SK-N-SH (cell line): ENCODE measurements at regions not wholly inside any gene's neighbourhood (a gene's known extent, or its start where the extent isn't known, plus 50 kb on each side); places are given as distances from the start of the nearest gene placed in this dataset.

Experiments
- CTCF ChIA-PET: fragments of 300-600, 350-600 bp; formaldehyde crosslinking; extraction: SDS; loops from one replicate; lab custom pipeline; 2021; lab: Yijun Ruan, JAX
- POLR2A ChIA-PET: fragments of 350-600 bp; sonication (Branson Sonifier 250); formaldehyde crosslinking; extraction: SDS; loops from one replicate; lab custom pipeline; 2020; ENCODE audit warnings: antibody characterized with exemption, inconsistent platforms; lab: Yijun Ruan, JAX
- DNase-seq: peaks from one replicate; pipeline ENCODE4 v3.0.0; 2012
- H2AFZ ChIP-seq: fragments of 200-600 bp; sonication (generic); 2 replicates; pipeline ENCODE4 v1.8.1; 2016; ENCODE audit warnings: antibody characterized with exemption, mild to moderate bottlenecking, low read depth
- H3F3A ChIP-seq: fragments of 200-600 bp; sonication (generic); replicated peaks from 2 replicates; pipeline ENCODE3; 2016; ENCODE audit warnings: antibody characterized with exemption, mild to moderate bottlenecking; ENCODE audit not compliant: insufficient read depth
- H3K27ac ChIP-seq, 2 experiments: fragments of 200-500 bp in 1 of 2; fragments of 200-600 bp in 1 of 2; sonication (Bioruptor generic) in 1 of 2; sonication (generic), shearing (Covaris generic) in 1 of 2; 2 replicates each; pipeline versions ENCODE4 v1.5.1 to v1.6.1; 2014 to 2016; ENCODE audit warnings: low read depth in 2 of 2, inconsistent platforms in 1 of 2, low read length in 1 of 2, mild to moderate bottlenecking in 1 of 2, mixed read lengths in 1 of 2
- H3K27me3 ChIP-seq: fragments of 200-600 bp; sonication (generic), shearing (Covaris generic); 2 replicates; pipeline ENCODE4 v1.6.1; 2016; ENCODE audit warnings: mixed run types; ENCODE audit not compliant: insufficient read depth
- H3K36me3 ChIP-seq, 2 experiments: fragments of 200-500 bp in 1 of 2; fragments of 200-600 bp in 1 of 2; sonication (Bioruptor generic) in 1 of 2; sonication (generic) in 1 of 2; replicated peaks in 1 of 2; 2 replicates each; pipeline versions ENCODE3 to v1.5.1; 2014 to 2016; ENCODE audit warnings: low read length in 1 of 2, mild to moderate bottlenecking in 1 of 2; ENCODE audit not compliant: insufficient read depth in 2 of 2, control insufficient read depth in 1 of 2
- H3K4me1 ChIP-seq, 2 experiments: fragments of 200-500 bp in 1 of 2; fragments of 200-600 bp in 1 of 2; sonication (Bioruptor generic) in 1 of 2; sonication (generic), shearing (Covaris generic) in 1 of 2; 2 replicates each; pipeline versions ENCODE4 v1.5.1 to v1.6.1; 2014 to 2016; ENCODE audit warnings: low read depth in 1 of 2, low read length in 1 of 2, mixed run types in 1 of 2; ENCODE audit not compliant: insufficient read depth in 2 of 2, control insufficient read depth in 1 of 2
- H3K4me2 ChIP-seq: fragments of 200-600 bp; sonication (generic), shearing (Covaris generic); 2 replicates; pipeline ENCODE4 v1.6.1; 2017; ENCODE audit warnings: mixed run types
- H3K4me3 ChIP-seq, 2 experiments: fragments of 200-500 bp in 1 of 2; fragments of 200-600 bp in 1 of 2; sonication (Bioruptor generic) in 1 of 2; sonication (generic), shearing (Covaris generic) in 1 of 2; 2 replicates each; pipeline versions ENCODE4 v1.5.1 to v1.8.1; 2014 to 2016; ENCODE audit warnings: low read depth in 2 of 2, inconsistent platforms in 1 of 2, low read length in 1 of 2, mild to moderate bottlenecking in 1 of 2, mixed read lengths in 1 of 2, moderate library complexity in 1 of 2
- H3K79me2 ChIP-seq: fragments of 200-600 bp; sonication (generic); 2 replicates; pipeline ENCODE4 v1.8.1; 2017; ENCODE audit warnings: mild to moderate bottlenecking; ENCODE audit not compliant: insufficient read depth
- H3K9ac ChIP-seq: fragments of 200-600 bp; sonication (generic); 2 replicates; pipeline ENCODE4 v1.6.1; 2017; ENCODE audit warnings: mixed run types
- H3K9me2 ChIP-seq: fragments of 200-600 bp; sonication (generic); 2 replicates; pipeline ENCODE4 v1.6.1; 2017; ENCODE audit warnings: mixed run types
- H3K9me3 ChIP-seq: fragments of 200-600 bp; sonication (generic); 2 replicates; pipeline ENCODE4 v1.6.1; 2017; ENCODE audit warnings: mixed run types, mild to moderate bottlenecking, moderate library complexity
- H4K20me1 ChIP-seq: fragments of 200-600 bp; sonication (generic); 2 replicates; pipeline ENCODE4 v1.6.1; 2017; ENCODE audit warnings: mild to moderate bottlenecking, mixed run types; ENCODE audit not compliant: insufficient read depth
- CTCF ChIP-seq: fragments of 200-600 bp; sonication (generic); IDR thresholded peaks from 2 replicates; pipeline ENCODE4 v1.6.1; 2017; ENCODE audit warnings: antibody characterized with exemption, mild to moderate bottlenecking, moderate library complexity
- FOXM1 ChIP-seq: IDR thresholded peaks from 2 replicates; pipeline ENCODE4 v1.4.0; 2012; ENCODE audit warnings: low read depth, mild to moderate bottlenecking
- GABPA ChIP-seq: IDR thresholded peaks from 2 replicates; pipeline ENCODE4 v1.4.0; 2012; ENCODE audit warnings: low read depth, mild to moderate bottlenecking
- GATA2 ChIP-seq: sonication (generic); formaldehyde crosslinking; IDR thresholded peaks from 2 replicates; pipeline ENCODE4 v1.5.0; 2020; ENCODE audit warnings: mild to moderate bottlenecking, missing genetic modification reagents
- IRF3 ChIP-seq: fragments of 150-350 bp; IDR thresholded peaks from 2 replicates; pipeline ENCODE4 v1.6.1; 2016; ENCODE audit warnings: mild to moderate bottlenecking, low read depth, low read length
- MAX ChIP-seq: IDR thresholded peaks from 2 replicates; pipeline ENCODE4 v1.4.0; 2012; ENCODE audit warnings: low read depth
- MXI1 ChIP-seq: IDR thresholded peaks from 2 replicates; pipeline ENCODE4 v1.6.1; 2012; ENCODE audit warnings: mild to moderate bottlenecking, low read depth, low read length, improper control_type of control experiment
- NFIC ChIP-seq: IDR thresholded peaks from 2 replicates; pipeline ENCODE4 v1.4.0; 2012; ENCODE audit warnings: borderline replicate concordance
- NRF1 ChIP-seq: IDR thresholded peaks from 2 replicates; pipeline ENCODE4 v1.6.1; 2012; ENCODE audit warnings: low read depth, mild to moderate bottlenecking, low read length
- RAD21 ChIP-seq: IDR thresholded peaks from 2 replicates; pipeline ENCODE4 v1.6.1; 2012; ENCODE audit warnings: mild to moderate bottlenecking, low read length
- RCOR1 ChIP-seq: fragments of 150-350 bp; IDR thresholded peaks from 2 replicates; pipeline ENCODE4 v1.6.1; 2017; ENCODE audit warnings: antibody characterized with exemption, low read length
- REST ChIP-seq: IDR thresholded peaks from 2 replicates; pipeline ENCODE4 v1.6.1; 2012; ENCODE audit warnings: mild to moderate bottlenecking, low read depth, low read length, moderate library complexity
- RFX5 ChIP-seq: IDR thresholded peaks from 2 replicates; pipeline ENCODE4 v1.6.1; 2012; ENCODE audit warnings: mild to moderate bottlenecking, improper control_type of control experiment, low read length
- SIN3A ChIP-seq: IDR thresholded peaks from 2 replicates; pipeline ENCODE4 v1.6.1; 2012; ENCODE audit warnings: low read depth, mild to moderate bottlenecking, low read length, moderate library complexity, borderline replicate concordance
- TCF12 ChIP-seq: IDR thresholded peaks from 2 replicates; pipeline ENCODE4 v1.4.0; 2012
- USF1 ChIP-seq: IDR thresholded peaks from 2 replicates; pipeline ENCODE4 v1.4.0; 2012; ENCODE audit warnings: low read depth, borderline replicate concordance

- CTCF ChIA-PET: interaction anchor here (0.5 kb wide), 1 partner anchor 242 kb away, joined by 3 read pairs; no protein-coding TSS in a partner anchor
- Histone ChIP-seq H3K9me3 (no peaks in the 10 kb centered on the region), H3K9me2 (no peaks in the 10 kb centered on the region), H3K4me2 (no peak overlapping the region), H3K36me3 (no peaks in the 10 kb centered on the region), H3K27me3 (no peaks in the 10 kb centered on the region), H3K79me2 (no peaks in the 10 kb centered on the region; the same call in 1 of the 2 replicates)
- no peak for DNase-seq
- TF ChIP-seq NRF1: no peak
- no peak for TF ChIP-seq CTCF
- TF ChIP-seq USF1: no peak
- TF ChIP-seq SIN3A: no peak
- TF ChIP-seq TCF12: no peak
- no peak for TF ChIP-seq MXI1
- no peak for TF ChIP-seq MAX
- TF ChIP-seq RAD21: no peak
- TF ChIP-seq IRF3: no peak
- TF ChIP-seq REST: no peak
- TF ChIP-seq GABPA: no peak
- no peak for TF ChIP-seq FOXM1
- TF ChIP-seq RFX5: no peak
- no peak for TF ChIP-seq NFIC
- TF ChIP-seq GATA2: no peak
- no peak for TF ChIP-seq RCOR1
- TF ChIP-seq, all 33 proteins: peak for 0
- Histone ChIP-seq H3K4me1 (peaks cover 0 to 3% of the 10 kb centered on the region in 2 experiments; a peak in 2 of 4 replicates), H3K9ac (no peak overlapping the region), H4K20me1 (no peaks in the 10 kb centered on the region), H3K27ac (no peak overlapping the region), H3K4me3 (no peak overlapping the region), H2AFZ (no peak overlapping the region), H3F3A (no peaks in the 10 kb centered on the region)
- POLR2A ChIA-PET: no interaction called here
These were observed 489.3 kb upstream of the CDH2 start for GRCh38 chr18:28666216-28666615.
